Left ventricle myocardium superior (tissue), 1 donor: ENCODE measurements at regions not wholly inside any gene's neighbourhood (a gene's known extent, or its start where the extent isn't known, plus 50 kb on each side); places are given as distances from the start of the nearest gene placed in this dataset.
"Not testable (repeated sequence)": the region's sequence is repeated elsewhere in the genome, so short reads cannot be mapped to it uniquely, and the experiment has no call there.

Experiments used
- ATAC-seq: fragments of 200-7000 bp; cut with Tn5 transposase; one replicate; pipeline ENCODE4 v1.9.1; 2020; ENCODE audit warnings: mild to moderate bottlenecking, moderate library complexity
- DNase-seq: peaks from one replicate; pipeline ENCODE4 v3.0.0-alpha.2; 2020
- intact Hi-C: fragments of 100-400 bp; cut with micrococcal nuclease; formaldehyde crosslinking; loops from one replicate; pipeline ENCODE4 v1.11.0; 2022
- donor health status: DM: no; HTN: yes; CAD: no; lungs with severe emphysema.

GRCh38 chr3:95442766-95443165, 1371.6 kb upstream of the EPHA6 start:
- ATAC-seq: no peak
- intact Hi-C loops: no loop called here

GRCh38 chr3:95449841-95450240, 1364.6 kb upstream of the EPHA6 start:
- intact Hi-C loops: no loop called here
- ATAC-seq (no peak), DNase-seq (no peak)

More at GRCh38 chr3:95442766-95443165, 1371.6 kb upstream of the EPHA6 start:
- DNase-seq: no peak

- ATAC-seq (no peak), DNase-seq (no peak)
- intact Hi-C loops: no loop called here
These were observed 1361.2 kb upstream of the EPHA6 start for GRCh38 chr3:95453242-95453641.

GRCh38 chr3:95456835-95457234, 1357.6 kb upstream of the EPHA6 start:
- intact Hi-C loops: no loop called here
- ATAC-seq: no peak
- DNase-seq: no peak

GRCh38 chr3:95459706-95460105, 1354.7 kb upstream of the EPHA6 start:
- intact Hi-C loops: no loop called here
- ATAC-seq (peak; percentile 40), DNase-seq (no peak)

- intact Hi-C loops: no loop called here
- DNase-seq (peak; percentile 21), ATAC-seq (peak; percentile 97)
These were observed 1354.1 kb upstream of the EPHA6 start for GRCh38 chr3:95460274-95460673.

- ATAC-seq (no peak), DNase-seq (no peak)
- intact Hi-C loops: no loop called here
These were observed 1352.2 kb upstream of the EPHA6 start for GRCh38 chr3:95462161-95462560.

GRCh38 chr3:95464346-95464745, 1350.0 kb upstream of the EPHA6 start:
- DNase-seq (no peak), ATAC-seq (no peak)
- intact Hi-C loops: no loop called here

- DNase-seq: no peak
- intact Hi-C loops: no loop called here
- ATAC-seq: no peak
These were observed 1346.1 kb upstream of the EPHA6 start for GRCh38 chr3:95468331-95468730.

- intact Hi-C loops: no loop called here
- no peak for ATAC-seq
These were observed 1340.1 kb upstream of the EPHA6 start for GRCh38 chr3:95474338-95474737.

GRCh38 chr3:95476534-95476933, 1337.9 kb upstream of the EPHA6 start:
- ATAC-seq (no peak), DNase-seq (no peak)
- intact Hi-C loops: no loop called here

More at GRCh38 chr3:95474338-95474737, 1340.1 kb upstream of the EPHA6 start:
- DNase-seq: no peak

- ATAC-seq: no peak
- intact Hi-C loops: no loop called here
- DNase-seq: no peak
These were observed 1308.2 kb upstream of the EPHA6 start for GRCh38 chr3:95506174-95506573.

- DNase-seq: no peak
- ATAC-seq: no peak
- intact Hi-C loops: no loop called here
These were observed 1306.3 kb upstream of the EPHA6 start for GRCh38 chr3:95508124-95508523.

GRCh38 chr3:95511828-95512227, 1302.6 kb upstream of the EPHA6 start:
- DNase-seq (no peak), ATAC-seq (no peak)
- intact Hi-C loops: no loop called here

- no peak for ATAC-seq
- no peak for DNase-seq
- intact Hi-C loops: no loop called here
These were observed 1300.1 kb upstream of the EPHA6 start for GRCh38 chr3:95514260-95514659.

- DNase-seq: no peak
- intact Hi-C loops: no loop called here
These were observed 1293.0 kb upstream of the EPHA6 start for GRCh38 chr3:95521396-95521795.

GRCh38 chr3:95522449-95522848, 1291.9 kb upstream of the EPHA6 start:
- intact Hi-C loops: no loop called here
- no peak for ATAC-seq
- DNase-seq: no peak

More at GRCh38 chr3:95521396-95521795, 1293.0 kb upstream of the EPHA6 start:
- no peak for ATAC-seq

GRCh38 chr3:95539950-95540483, 1274.4 kb upstream of the EPHA6 start:
- intact Hi-C loops: no loop called here
- no peak for ATAC-seq
- no peak for DNase-seq

GRCh38 chr3:95565502-95565901, 1248.9 kb upstream of the EPHA6 start:
- DNase-seq (no peak), ATAC-seq (no peak)
- intact Hi-C loops: no loop called here

- intact Hi-C loops: no loop called here
- no peak for ATAC-seq
- DNase-seq: no peak
These were observed 1247.0 kb upstream of the EPHA6 start for GRCh38 chr3:95567346-95567745.

- DNase-seq (no peak), ATAC-seq (no peak)
- intact Hi-C loops: no loop called here
These were observed 1227.6 kb upstream of the EPHA6 start for GRCh38 chr3:95586754-95587153.

GRCh38 chr3:95587641-95588040, 1226.8 kb upstream of the EPHA6 start:
- ATAC-seq, DNase-seq, intact Hi-C loops: not testable (repeated sequence)
